T-cell (primary cell): ENCODE measurements at regions not wholly inside any gene's neighbourhood (a gene's known extent, or its start where the extent isn't known, plus 50 kb on each side); places are given as distances from the start of the nearest gene placed in this dataset.

Experiments
- ATAC-seq, 4 experiments: fragments of 200-7000 bp in 3 of 4; fragments of 150-1000 bp in 1 of 4; cut with Tn5 transposase; replicated peaks in 1 of 4; 1 replicate in 3 of 4; 2 replicates in 1 of 4; pipeline ENCODE4 v1.10.0; 2021; ENCODE audit warnings: moderate library complexity in 3 of 4, mild to moderate bottlenecking in 2 of 4, moderate number of reproducible peaks in 1 of 4
- CTCF ChIA-PET, 2 donors: fragments of 300-600 bp; sonication (Branson Sonifier 250); formaldehyde crosslinking; loops; one replicate each; lab custom pipeline; 2022; ENCODE audit warnings: antibody characterized with exemption in 2 of 2; lab: Charles Lee
- POLR2A ChIA-PET, 2 donors: fragments of 300-600 bp; sonication (Branson Sonifier 250); formaldehyde crosslinking; loops; one replicate each; lab custom pipeline; 2022; ENCODE audit warnings: antibody characterized with exemption in 2 of 2; lab: Charles Lee
- DNase-seq, 35 experiments: peaks; one replicate each; pipeline versions ENCODE4 v3.0.0 to v3.0.0-alpha.2; 2013 to 2023
- H3K27ac ChIP-seq: one replicate; pipeline ENCODE4 v1.5.1; 2013; ENCODE audit warnings: low read length
- H3K27me3 ChIP-seq, 2 experiments: replicated peaks in 1 of 2; 1 replicate in 1 of 2; 2 replicates in 1 of 2; pipeline versions ENCODE4 v1.6.1 to v1.7.0; 2013; ENCODE audit warnings: low read length in 1 of 2, mixed read lengths in 1 of 2; ENCODE audit not compliant: control insufficient read depth in 2 of 2, insufficient read depth in 2 of 2; ENCODE audit errors: extremely low read depth in 1 of 2
- H3K36me3 ChIP-seq, 2 donors: 1 replicate in 1 of 2; 2 replicates in 1 of 2; pipeline versions ENCODE4 v1.6.1 to v1.7.0; 2013; ENCODE audit warnings: low read length in 1 of 2; ENCODE audit not compliant: control insufficient read depth in 2 of 2, insufficient read depth in 1 of 2; ENCODE audit errors: extremely low read depth in 1 of 2
- H3K4me1 ChIP-seq, 2 experiments: 1 replicate in 1 of 2; 2 replicates in 1 of 2; pipeline versions ENCODE4 v1.6.1 to v1.7.0; 2013; ENCODE audit warnings: low read length in 2 of 2, mixed read lengths in 1 of 2; ENCODE audit not compliant: insufficient read depth in 2 of 2, control insufficient read depth in 1 of 2; ENCODE audit errors: extremely low read depth in 1 of 2
- H3K4me3 ChIP-seq, 2 donors: 1 replicate in 1 of 2; 2 replicates in 1 of 2; pipeline versions ENCODE4 v1.5.1 to v1.7.0; 2013; ENCODE audit warnings: mild to moderate bottlenecking in 2 of 2, low read length in 1 of 2, moderate library complexity in 1 of 2; ENCODE audit not compliant: control insufficient read depth in 1 of 2; ENCODE audit errors: extremely low read depth in 1 of 2
- H3K9me3 ChIP-seq: 2 replicates; pipeline ENCODE4 v1.7.0; 2013
- H3K27ac Mint-ChIP-seq, 2 donors: one replicate each; pipeline ENCODE4 v1.8.0; 2020 to 2021; ENCODE audit warnings: mild to moderate bottlenecking in 2 of 2, mixed read lengths in 2 of 2
- H3K27me3 Mint-ChIP-seq, 2 donors: one replicate each; pipeline ENCODE4 v1.8.0; 2021 to 2022; ENCODE audit warnings: mixed read lengths in 2 of 2
- H3K36me3 Mint-ChIP-seq: one replicate; pipeline ENCODE4 v1.8.0; 2021; ENCODE audit warnings: mixed read lengths
- H3K4me1 Mint-ChIP-seq, 3 donors: one replicate each; pipeline ENCODE4 v1.8.0; 2020 to 2022; ENCODE audit warnings: mixed read lengths in 3 of 3, mild to moderate bottlenecking in 1 of 3
- H3K4me3 Mint-ChIP-seq, 3 donors: one replicate each; pipeline ENCODE4 v1.8.0; 2020 to 2022; ENCODE audit warnings: mild to moderate bottlenecking in 3 of 3, mixed read lengths in 3 of 3, moderate library complexity in 3 of 3
- H3K9me3 Mint-ChIP-seq, 3 donors: one replicate each; pipeline ENCODE4 v1.8.0; 2020 to 2022; ENCODE audit warnings: mixed read lengths in 3 of 3
- WGBS: methylation state at CpG from one replicate; pipeline ENCODE4 v1.1.5; 2013; ENCODE audit warnings: missing lambda C conversion rate; ENCODE audit not compliant: insufficient coverage; 5-methylcytosine and 5-hydroxymethylcytosine counted together

DNA sequence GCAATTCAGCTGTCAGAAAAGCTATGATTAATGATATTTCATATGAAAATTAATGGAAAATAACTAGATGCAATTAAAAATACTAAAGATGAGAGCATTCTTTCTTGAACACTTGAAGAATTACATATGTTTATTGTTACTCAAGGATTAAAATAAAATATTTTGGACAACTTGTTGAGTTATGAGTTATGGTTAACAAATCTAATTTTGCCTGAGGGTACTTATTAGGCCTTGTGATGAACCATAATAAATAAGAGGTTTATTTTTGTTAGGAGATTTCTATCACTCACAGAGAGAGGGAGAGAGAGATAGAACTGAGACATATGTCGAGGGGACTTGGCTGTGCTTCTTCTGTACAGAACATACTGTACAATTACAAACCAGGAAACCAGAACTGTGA, 183.7 kb downstream of the ISL1 start:
- DNase-seq: no peak

GRCh38 chr5:51567636-51568035, 184.4 kb downstream of the ISL1 start:
- Histone ChIP-seq H3K36me3 (no peaks in the 10 kb centered on the region), H3K4me3 (no peak overlapping the region), H3K27ac (no peak overlapping the region), H3K27me3 (no peaks in the 10 kb centered on the region), H3K9me3 (no peaks in the 10 kb centered on the region), H3K4me1 (no peaks in the 10 kb centered on the region)
- Mint-ChIP-seq H3K27ac (no peak overlapping the region), H3K4me3 (no peak overlapping the region), H3K36me3 (no peaks in the 10 kb centered on the region), H3K27me3 (no peaks in the 10 kb centered on the region), H3K9me3 (peaks cover 0 to 3% (median 0%) of the 10 kb centered on the region in 3 donors), H3K4me1 (no peaks in the 10 kb centered on the region)
- DNase-seq: no peak
- ATAC-seq: no peak
- CTCF ChIA-PET: interaction anchor here in 1 of 2 donors (0.6 kb wide), 1 partner anchor 303 kb away, joined by 3 read pairs; no protein-coding TSS in a partner anchor
- POLR2A ChIA-PET: no interaction called here

More for the DNA sequence above, 183.7 kb downstream of the ISL1 start:
- Mint-ChIP-seq H3K4me3 (no peak overlapping the region), H3K36me3 (no peaks in the 10 kb centered on the region), H3K27ac (no peak overlapping the region), H3K4me1 (no peaks in the 10 kb centered on the region), H3K9me3 (peaks cover 0 to 3% (median 0%) of the 10 kb centered on the region in 3 donors), H3K27me3 (no peaks in the 10 kb centered on the region)
- Histone ChIP-seq H3K4me1 (no peaks in the 10 kb centered on the region), H3K27me3 (no peaks in the 10 kb centered on the region), H3K27ac (no peak overlapping the region), H3K36me3 (no peaks in the 10 kb centered on the region), H3K9me3 (no peaks in the 10 kb centered on the region), H3K4me3 (no peak overlapping the region)
- WGBS: no CpG with 5 or more reads among the region's 1 CpG
- CTCF ChIA-PET: no interaction called here
- POLR2A ChIA-PET: no interaction called here
- ATAC-seq: no peak

GRCh38 chr5:51573835-51574234, 190.6 kb downstream of the ISL1 start:
- H3K27me3 ChIP-seq: no peaks in the 10 kb centered on the region
- CTCF ChIA-PET: no interaction called here
- no peak for DNase-seq
- H3K27ac Mint-ChIP-seq: no peak overlapping the region
- no peak for ATAC-seq
- no peak overlapping the region for H3K4me3 ChIP-seq
- 60% methylated on average over 1 of the region's 5 CpGs for WGBS
- no peaks in the 10 kb centered on the region for H3K9me3 ChIP-seq
- no peaks in the 10 kb centered on the region for H3K4me1 Mint-ChIP-seq
- H3K27me3 Mint-ChIP-seq: no peaks in the 10 kb centered on the region
- H3K4me3 Mint-ChIP-seq: no peak overlapping the region
- H3K4me1 ChIP-seq: no peaks in the 10 kb centered on the region
- H3K36me3 ChIP-seq: no peaks in the 10 kb centered on the region
- H3K9me3 Mint-ChIP-seq: peaks cover 4 to 17% (median 5%) of the 10 kb centered on the region in 3 donors
- POLR2A ChIA-PET: no interaction called here
- no peak overlapping the region for H3K27ac ChIP-seq
- no peaks in the 10 kb centered on the region for H3K36me3 Mint-ChIP-seq

GRCh38 chr5:51582871-51583394, 199.7 kb downstream of the ISL1 start:
- Mint-ChIP-seq H3K4me3 (no peak overlapping the region), H3K36me3 (no peaks in the 10 kb centered on the region), H3K27me3 (no peaks in the 10 kb centered on the region), H3K9me3 (peaks cover 4 to 18% (median 5%) of the 10 kb centered on the region in 3 donors), H3K27ac (no peak overlapping the region), H3K4me1 (no peaks in the 10 kb centered on the region)
- POLR2A ChIA-PET: no interaction called here
- H3K9me3 ChIP-seq: no peaks in the 10 kb centered on the region
- no peak overlapping the region for H3K27ac ChIP-seq
- H3K27me3 ChIP-seq: no peaks in the 10 kb centered on the region
- no peak for DNase-seq
- H3K4me1 ChIP-seq: no peaks in the 10 kb centered on the region
- no peak overlapping the region for H3K4me3 ChIP-seq
- H3K36me3 ChIP-seq: no peaks in the 10 kb centered on the region
- WGBS: 100% methylated on average over 1 of the region's 3 CpGs
- ATAC-seq: no peak
- CTCF ChIA-PET: no interaction called here

GRCh38 chr5:51598026-51598425, 214.8 kb downstream of the ISL1 start:
- Mint-ChIP-seq H3K27me3 (no peaks in the 10 kb centered on the region), H3K4me3 (no peak overlapping the region), H3K4me1 (no peaks in the 10 kb centered on the region), H3K9me3 (peaks cover 0 to 6% (median 4%) of the 10 kb centered on the region in 3 donors), H3K27ac (no peak overlapping the region), H3K36me3 (no peaks in the 10 kb centered on the region)
- POLR2A ChIA-PET: no interaction called here
- Histone ChIP-seq H3K4me1 (no peaks in the 10 kb centered on the region), H3K27me3 (no peaks in the 10 kb centered on the region), H3K4me3 (no peak overlapping the region), H3K36me3 (no peaks in the 10 kb centered on the region), H3K9me3 (no peaks in the 10 kb centered on the region), H3K27ac (no peak overlapping the region)
- WGBS: no CpG with 5 or more reads among the region's 2 CpGs
- DNase-seq: no peak
- CTCF ChIA-PET: no interaction called here
- no peak for ATAC-seq

DNA sequence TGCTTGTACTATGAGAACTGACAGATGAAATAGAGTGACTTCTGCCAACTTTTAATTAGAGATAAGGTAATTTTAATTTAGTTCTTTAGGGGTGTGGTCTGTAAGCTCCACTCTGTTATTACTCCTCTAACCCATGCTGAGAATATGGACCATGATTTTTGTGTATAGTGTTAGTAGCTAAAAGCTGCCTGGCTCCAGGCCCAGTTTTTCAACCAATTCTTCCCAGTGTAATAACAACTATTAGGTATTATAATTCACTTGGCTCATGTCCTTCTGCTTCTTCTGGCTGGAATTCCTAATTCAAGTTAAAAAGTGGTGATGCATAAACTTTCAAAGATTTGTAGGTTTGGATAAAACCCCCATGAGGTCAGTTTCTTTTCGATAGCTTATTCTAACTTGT, 216.3 kb downstream of the ISL1 start:
- Histone ChIP-seq H3K36me3 (no peaks in the 10 kb centered on the region), H3K4me3 (no peak overlapping the region), H3K27me3 (no peaks in the 10 kb centered on the region), H3K4me1 (no peaks in the 10 kb centered on the region), H3K9me3 (no peaks in the 10 kb centered on the region), H3K27ac (no peak overlapping the region)
- ATAC-seq (no peak), DNase-seq (no peak)
- no CpG with 5 or more reads among the region's 1 CpG for WGBS
- Mint-ChIP-seq H3K9me3 (peaks cover 4 to 6% (median 5%) of the 10 kb centered on the region in 3 donors), H3K27me3 (no peaks in the 10 kb centered on the region), H3K36me3 (no peaks in the 10 kb centered on the region), H3K4me3 (no peak overlapping the region), H3K4me1 (no peaks in the 10 kb centered on the region), H3K27ac (no peak overlapping the region)
- POLR2A ChIA-PET: no interaction called here
- CTCF ChIA-PET: no interaction called here

- H3K36me3 Mint-ChIP-seq: no peaks in the 10 kb centered on the region
- Histone ChIP-seq H3K27me3 (no peaks in the 10 kb centered on the region), H3K9me3 (no peaks in the 10 kb centered on the region), H3K27ac (no peak overlapping the region), H3K4me3 (no peak overlapping the region), H3K36me3 (no peaks in the 10 kb centered on the region), H3K4me1 (no peaks in the 10 kb centered on the region)
- no peaks in the 10 kb centered on the region for H3K27me3 Mint-ChIP-seq
- CTCF ChIA-PET: no interaction called here
- WGBS: no CpG with 5 or more reads among the region's 1 CpG
- no peak overlapping the region for H3K27ac Mint-ChIP-seq
- POLR2A ChIA-PET: no interaction called here
- ATAC-seq (no peak), DNase-seq (no peak)
- no peak overlapping the region for H3K4me3 Mint-ChIP-seq
- no peaks in the 10 kb centered on the region for H3K4me1 Mint-ChIP-seq
- H3K9me3 Mint-ChIP-seq: peaks cover 6 to 19% (median 13%) of the 10 kb centered on the region in 3 donors
These were observed 221.1 kb downstream of the ISL1 start for GRCh38 chr5:51604324-51604723.
